Endodermal cell (in vitro differentiated cells): ENCODE measurements at regions not wholly inside any gene's neighbourhood (a gene's known extent, or its start where the extent isn't known, plus 50 kb on each side); places are given as distances from the start of the nearest gene placed in this dataset.

Experiments used
- DNase-seq: peaks from one replicate; pipeline ENCODE4 v3.0.0-alpha.2; 2017
- H3K27ac ChIP-seq: 2 replicates; pipeline ENCODE4 v1.5.1; 2013; ENCODE audit warnings: mild to moderate bottlenecking, low read depth, low read length, moderate library complexity
- H3K27me3 ChIP-seq: 2 replicates; pipeline ENCODE4 v1.6.1; 2013; ENCODE audit warnings: mild to moderate bottlenecking, low read length, moderate library complexity; ENCODE audit not compliant: insufficient read depth, control insufficient read depth, poor library complexity, severe bottlenecking
- H3K36me3 ChIP-seq: 2 replicates; pipeline ENCODE4 v1.7.0; 2013; ENCODE audit warnings: mild to moderate bottlenecking, low read length, moderate library complexity; ENCODE audit not compliant: control insufficient read depth, insufficient read depth
- H3K4me1 ChIP-seq: one replicate; pipeline ENCODE4 v1.7.0; 2013; ENCODE audit warnings: low read length; ENCODE audit not compliant: control insufficient read depth, insufficient read depth
- H3K4me3 ChIP-seq: 2 replicates; pipeline ENCODE4 v1.5.1; 2013; ENCODE audit warnings: mild to moderate bottlenecking, low read length, moderate library complexity
- H3K9ac ChIP-seq: 2 replicates; pipeline ENCODE4 v1.6.1; 2013; ENCODE audit warnings: mild to moderate bottlenecking, low read length, moderate library complexity; ENCODE audit not compliant: poor library complexity, severe bottlenecking; ENCODE audit errors: extremely low read depth
- H3K9me3 ChIP-seq: 2 replicates; pipeline ENCODE4 v1.6.1; 2013; ENCODE audit warnings: mild to moderate bottlenecking, low read length, moderate library complexity; ENCODE audit not compliant: control insufficient read depth
- H3K27ac Mint-ChIP-seq: 2 replicates; pipeline ENCODE4 v1.8.0; 2020; ENCODE audit warnings: mixed read lengths
- H3K27me3 Mint-ChIP-seq: 2 replicates; pipeline ENCODE4 v1.8.0; 2021; ENCODE audit warnings: mild to moderate bottlenecking, mixed read lengths; ENCODE audit not compliant: insufficient read depth
- H3K36me3 Mint-ChIP-seq: 2 replicates; pipeline ENCODE4 v1.8.0; 2020; ENCODE audit warnings: low read depth, mixed read lengths
- H3K4me1 Mint-ChIP-seq: 2 replicates; pipeline ENCODE4 v1.8.0; 2020; ENCODE audit warnings: mixed read lengths
- H3K4me3 Mint-ChIP-seq: 2 replicates; pipeline ENCODE4 v1.8.0; 2020; ENCODE audit warnings: mild to moderate bottlenecking, moderate library complexity, mixed read lengths
- H3K9me3 Mint-ChIP-seq: 2 replicates; pipeline ENCODE4 v1.8.0; 2020; ENCODE audit warnings: mild to moderate bottlenecking, mixed read lengths
- CTCF ChIP-seq: fragments of 200-600 bp; sonication (generic); conservative IDR thresholded peaks from 2 replicates; pipeline ENCODE4 v1.5.0; 2021; ENCODE audit warnings: antibody characterized with exemption, mild to moderate bottlenecking
- WGBS, 2 experiments: methylation state at CpG; one replicate each; pipeline versions ENCODE4 v1.1.5 to v1.1.7; 2013; ENCODE audit warnings: missing lambda C conversion rate in 2 of 2, mixed read lengths in 1 of 2; ENCODE audit not compliant: insufficient coverage in 1 of 2, insufficient read length in 1 of 2; 5-methylcytosine and 5-hydroxymethylcytosine counted together

GRCh38 chr10:83943049-83943448 is 196.3 kb upstream of the GHITM start:
- DNase-seq = no peak
- H3K27me3 ChIP-seq = no peaks in the 10 kb centered on the region
- 73 to 76% methylated on average over 5 of the region's 5 CpGs for WGBS, 2 experiments

GRCh38 chr10:83943920-83944319 is 195.4 kb upstream of the GHITM start:
- no peaks in the 10 kb centered on the region for H3K9me3 Mint-ChIP-seq
- H3K27me3 Mint-ChIP-seq = no peaks in the 10 kb centered on the region
- Histone ChIP-seq H3K36me3 (no peaks in the 10 kb centered on the region), H3K9me3 (no peaks in the 10 kb centered on the region), H3K27ac (no peak overlapping the region), H3K27me3 (no peaks in the 10 kb centered on the region), H3K4me3 (no peak overlapping the region), H3K9ac (no peak overlapping the region), H3K4me1 (no peaks in the 10 kb centered on the region)
- no peak for DNase-seq
- no peak for TF ChIP-seq CTCF
- H3K36me3 Mint-ChIP-seq = no peaks in the 10 kb centered on the region
- WGBS, 2 experiments = 89 to 100% methylated on average over 2 of the region's 4 CpGs
- H3K4me1 Mint-ChIP-seq = peaks cover 11% of the 10 kb centered on the region
- no peak overlapping the region for H3K4me3 Mint-ChIP-seq
- no peak overlapping the region for H3K27ac Mint-ChIP-seq

More at GRCh38 chr10:83943049-83943448, 196.3 kb upstream of the GHITM start:
- Mint-ChIP-seq H3K27me3 (no peaks in the 10 kb centered on the region), H3K4me3 (no peak overlapping the region), H3K36me3 (no peaks in the 10 kb centered on the region), H3K4me1 (peaks cover 11% of the 10 kb centered on the region), H3K9me3 (no peaks in the 10 kb centered on the region), H3K27ac (no peak overlapping the region)
- Histone ChIP-seq H3K4me3 (no peak overlapping the region), H3K36me3 (no peaks in the 10 kb centered on the region), H3K9ac (no peak overlapping the region), H3K4me1 (no peaks in the 10 kb centered on the region), H3K9me3 (no peaks in the 10 kb centered on the region), H3K27ac (no peak overlapping the region)
- no peak for TF ChIP-seq CTCF

GRCh38 chr10:83945982-83946718 is 193.2 kb upstream of the GHITM start:
- Mint-ChIP-seq H3K4me3 (no peak overlapping the region), H3K4me1 (peaks cover 22% of the 10 kb centered on the region), H3K36me3 (no peaks in the 10 kb centered on the region), H3K9me3 (no peaks in the 10 kb centered on the region), H3K27me3 (no peaks in the 10 kb centered on the region), H3K27ac (no peak overlapping the region)
- no peaks in the 10 kb centered on the region for H3K27me3 ChIP-seq
- DNase-seq = no peak
- H3K9ac ChIP-seq = no peak overlapping the region
- H3K4me3 ChIP-seq = no peak overlapping the region
- H3K27ac ChIP-seq = no peak overlapping the region
- no peaks in the 10 kb centered on the region for H3K9me3 ChIP-seq
- H3K36me3 ChIP-seq = no peaks in the 10 kb centered on the region
- TF ChIP-seq CTCF = no peak
- H3K4me1 ChIP-seq = no peaks in the 10 kb centered on the region
- WGBS, 2 experiments = 85 to 92% methylated on average over 14 to 17 of the region's 17 CpGs
